ENCODE measurements at regions not wholly inside any gene's neighbourhood (a gene's known extent, or its start where the extent isn't known, plus 50 kb on each side); places are given as distances from the start of the nearest gene placed in this dataset.
A peak's percentile ranks its signal among the peaks of the same experiment; 100 is the strongest.
"Not testable (repeated sequence)": the region's sequence is repeated elsewhere in the genome, so short reads cannot be mapped to it uniquely, and the experiment has no call there.

DNA sequence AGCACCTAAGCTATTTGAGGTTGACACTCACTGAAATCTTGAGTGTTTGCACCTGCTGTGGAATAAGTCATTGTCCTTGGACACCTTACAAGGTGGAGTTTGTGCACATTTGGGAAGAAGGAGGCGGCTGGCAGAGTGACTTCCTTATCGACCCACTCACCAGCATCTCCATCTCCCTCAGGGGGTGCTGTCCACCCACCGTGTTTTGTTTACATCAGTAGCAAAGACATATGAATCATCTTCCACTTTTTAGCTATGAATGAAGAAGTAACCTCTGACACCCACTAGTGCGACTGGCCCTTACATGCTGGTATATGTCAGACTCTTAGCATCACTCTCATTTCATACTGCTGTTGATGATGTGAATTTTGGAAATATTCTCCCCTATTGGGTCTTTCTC is 119.5 kb upstream of the SGK1 start:
- peak in 1 of 2 donors; percentile 1 for DNase-seq (ENCODE audit: low read depth in 1 of 2, low spot score in 1 of 2)

DNA sequence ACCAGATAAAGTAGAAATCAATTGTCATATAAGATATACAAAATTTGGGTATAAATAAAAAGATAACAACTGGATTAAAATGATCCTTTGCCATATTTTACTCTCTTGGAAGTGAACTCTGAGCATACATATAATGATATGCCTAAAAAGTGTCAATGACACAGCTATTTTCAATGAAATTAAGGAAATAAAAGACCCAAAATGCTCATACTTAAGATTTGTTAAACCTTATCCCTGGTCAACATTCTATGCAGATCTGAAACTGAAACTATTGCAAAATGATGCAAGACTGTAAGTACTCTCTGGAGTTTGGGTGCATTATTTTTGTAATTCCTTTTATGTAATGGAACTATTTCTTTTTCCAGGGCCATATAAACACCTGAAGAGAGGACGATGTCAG is 119.0 kb upstream of the SGK1 start:
- no peak for DNase-seq (ENCODE audit: low read depth in 1 of 2, low spot score in 1 of 2)

DNA sequence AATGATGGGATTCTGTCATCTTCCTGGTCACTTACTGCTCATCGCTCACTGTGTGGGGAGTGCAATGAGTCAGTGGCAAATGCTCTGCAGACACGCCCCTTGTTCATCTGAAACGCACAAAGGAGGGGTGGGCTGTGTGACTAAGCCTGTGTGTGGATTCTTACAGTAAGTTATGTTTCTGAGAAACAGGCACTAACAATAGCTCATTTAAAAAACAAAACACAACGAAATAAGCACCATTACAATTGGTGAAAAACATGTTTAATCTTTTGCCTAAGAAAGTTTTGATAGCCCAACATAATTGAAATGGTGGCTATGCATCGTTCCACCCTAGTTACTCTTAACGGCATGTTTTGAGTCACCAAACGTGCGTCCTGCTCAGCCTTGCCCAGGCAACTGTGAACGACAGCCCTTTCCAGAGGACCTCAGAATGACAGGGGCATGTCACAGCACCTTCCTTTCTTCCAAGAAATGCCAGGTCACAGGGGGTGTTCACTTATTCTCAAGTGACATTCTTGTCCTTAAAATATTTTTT is 118.4 kb upstream of the SGK1 start:
- peak; percentile 21 to 34 for DNase-seq (ENCODE audit: low read depth in 1 of 2, low spot score in 1 of 2)

DNA sequence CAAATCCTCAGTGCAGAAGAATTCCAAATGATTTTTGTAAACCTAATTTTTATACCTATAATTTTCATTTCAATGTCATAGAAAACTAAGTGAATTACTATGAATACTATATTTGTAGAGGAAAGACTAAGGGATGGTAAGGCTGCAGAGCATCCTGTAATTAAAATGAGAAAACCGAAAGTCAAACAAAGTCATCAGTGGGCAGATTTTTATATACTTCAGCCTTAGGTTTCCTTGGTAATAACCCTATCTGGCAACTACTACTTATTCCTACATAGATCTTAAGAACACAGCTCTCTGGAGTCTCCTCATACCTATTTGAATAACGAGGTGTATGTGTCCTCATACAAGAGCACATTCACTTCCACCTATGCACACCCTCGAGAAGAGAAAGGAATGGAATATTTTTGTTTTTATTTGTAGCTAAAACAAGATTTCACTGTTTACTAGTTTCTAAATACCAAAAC is 117.9 kb upstream of the SGK1 start:
- DNase-seq (ENCODE audit: low read depth in 1 of 2, low spot score in 1 of 2), result no peak

DNA sequence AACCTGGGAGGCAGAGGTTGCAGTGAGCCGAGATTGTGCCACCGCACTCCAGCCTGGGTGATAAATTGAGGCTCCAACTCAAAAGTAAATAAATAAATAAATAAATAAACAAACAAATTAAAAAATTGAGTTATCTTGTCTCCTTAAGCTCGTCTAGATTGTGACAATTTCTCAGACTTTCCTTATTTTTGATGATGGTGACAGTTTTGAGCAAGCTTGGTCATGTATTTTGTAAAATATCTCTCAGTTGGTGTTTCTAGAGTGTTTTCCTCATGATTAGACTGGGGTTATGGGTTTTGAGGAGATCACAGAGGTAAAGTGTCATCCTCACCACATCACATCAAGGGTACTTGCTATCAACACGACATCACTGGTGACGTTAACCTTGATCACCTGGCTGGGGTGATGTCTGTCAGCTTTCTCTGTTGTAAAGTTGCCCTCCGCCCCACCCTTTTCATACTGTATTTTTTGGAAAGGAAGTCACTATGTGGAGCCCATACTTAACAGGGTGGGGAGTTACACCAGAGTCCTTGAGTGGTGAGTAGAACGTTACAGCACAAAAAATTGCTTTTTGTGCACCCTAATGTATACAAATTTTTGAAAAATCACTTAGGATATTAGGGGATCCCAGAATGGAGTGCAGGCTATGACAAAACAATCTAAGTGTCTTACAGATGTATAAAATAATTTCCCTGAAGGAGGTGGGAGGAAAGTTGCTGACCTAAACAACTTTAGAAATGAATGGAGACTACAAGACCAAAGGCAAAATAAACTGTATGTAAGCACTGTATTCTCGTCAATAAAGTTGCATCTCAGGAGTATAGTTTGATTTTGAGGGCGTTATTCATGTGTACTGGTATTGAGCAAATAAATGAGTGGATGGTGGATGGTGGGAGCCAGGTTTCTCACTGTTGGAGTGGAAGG is 116.4 kb upstream of the SGK1 start:
- DNase-seq (ENCODE audit: low read depth in 1 of 2, low spot score in 1 of 2), result no peak

DNA sequence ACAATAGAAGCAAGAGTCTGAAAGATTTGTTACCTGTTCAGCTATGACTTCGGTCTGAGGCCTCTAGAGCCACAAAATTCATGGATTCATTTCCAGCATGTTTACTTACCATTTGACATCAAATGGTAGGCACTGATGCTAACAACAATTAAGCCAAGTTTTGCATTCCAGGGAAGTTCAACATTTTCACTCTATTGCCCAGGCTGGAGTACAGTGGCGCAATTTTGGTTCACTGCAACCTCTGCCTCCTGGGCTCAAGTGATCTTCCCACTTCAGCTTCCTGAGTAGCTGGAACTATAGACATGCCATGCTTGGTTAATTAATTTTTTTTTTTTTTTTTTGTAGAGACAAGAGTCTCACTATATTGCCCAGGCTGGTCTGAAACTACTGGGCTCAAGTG is 114.1 kb upstream of the SGK1 start:
- no peak for DNase-seq (ENCODE audit: low read depth in 1 of 2, low spot score in 1 of 2)

DNA sequence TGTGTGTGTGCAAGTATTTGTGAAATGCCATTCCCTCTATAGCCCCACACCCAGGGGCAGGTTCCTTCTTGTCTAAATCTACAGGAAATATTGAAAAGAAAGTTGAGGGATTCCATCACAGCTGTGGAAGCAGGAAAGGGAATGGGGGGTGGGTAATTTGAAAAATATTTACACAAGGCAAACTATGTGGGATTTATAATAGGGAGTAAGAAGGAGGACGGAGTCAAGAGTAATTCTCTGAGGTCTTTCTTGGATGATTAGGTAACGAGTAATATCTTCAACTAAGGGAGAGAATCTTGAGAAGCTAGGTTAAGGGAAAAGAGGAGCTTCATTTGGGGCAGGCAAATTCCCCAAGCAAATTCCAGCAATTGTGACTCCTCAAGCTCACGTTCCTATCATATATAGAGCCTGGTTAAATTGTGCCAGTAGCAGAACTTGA is 113.5 kb upstream of the SGK1 start:
- DNase-seq (ENCODE audit: low read depth in 1 of 2, low spot score in 1 of 2), result no peak

DNA sequence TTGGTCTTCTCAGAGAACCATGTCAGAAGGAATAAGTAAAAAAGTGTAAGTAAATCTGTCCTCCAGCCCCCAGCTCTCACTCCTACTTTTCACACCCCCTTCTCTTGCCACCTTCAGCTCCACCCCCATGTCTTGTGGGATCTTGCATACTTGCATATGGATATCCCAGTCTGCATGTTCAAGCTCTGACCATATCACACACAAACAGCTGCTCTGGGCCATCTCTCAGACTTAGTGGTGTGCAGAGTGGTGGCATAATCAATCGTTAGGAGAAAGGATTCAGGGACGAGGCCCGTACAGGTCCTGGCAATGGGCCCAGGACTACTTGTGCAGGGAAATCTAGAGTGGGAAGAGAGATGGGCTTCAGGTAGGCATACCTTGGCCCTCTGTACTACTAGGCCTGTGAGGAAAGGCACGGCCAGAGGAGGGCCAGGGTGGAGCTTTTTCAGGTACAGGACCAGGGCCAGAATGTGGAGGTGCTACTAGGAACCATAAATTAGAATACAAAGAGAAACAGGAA is 112.0 kb upstream of the SGK1 start:
- no peak for DNase-seq (ENCODE audit: low read depth in 1 of 2, low spot score in 1 of 2)

DNA sequence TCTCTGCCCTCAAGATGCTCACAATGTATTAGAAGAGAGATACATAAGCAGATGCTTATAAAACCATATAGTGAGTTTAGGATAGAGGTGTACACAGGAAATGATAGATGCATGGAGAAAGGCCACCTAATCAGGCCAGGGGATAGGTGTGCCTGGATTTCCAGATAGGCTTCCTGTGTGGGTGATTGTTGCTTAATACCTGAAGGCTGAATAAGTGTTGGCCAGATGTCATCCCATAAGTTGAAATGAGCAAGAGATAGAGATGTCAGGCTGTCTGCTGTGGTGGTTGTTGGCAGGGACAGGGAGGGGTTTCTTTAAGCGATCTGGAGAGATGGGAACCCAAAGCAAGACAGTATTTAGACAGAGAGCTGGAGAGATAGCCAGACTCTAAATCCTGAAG is 109.8 kb upstream of the SGK1 start:
- DNase-seq (ENCODE audit: low read depth in 1 of 2, low spot score in 1 of 2), result no peak

DNA sequence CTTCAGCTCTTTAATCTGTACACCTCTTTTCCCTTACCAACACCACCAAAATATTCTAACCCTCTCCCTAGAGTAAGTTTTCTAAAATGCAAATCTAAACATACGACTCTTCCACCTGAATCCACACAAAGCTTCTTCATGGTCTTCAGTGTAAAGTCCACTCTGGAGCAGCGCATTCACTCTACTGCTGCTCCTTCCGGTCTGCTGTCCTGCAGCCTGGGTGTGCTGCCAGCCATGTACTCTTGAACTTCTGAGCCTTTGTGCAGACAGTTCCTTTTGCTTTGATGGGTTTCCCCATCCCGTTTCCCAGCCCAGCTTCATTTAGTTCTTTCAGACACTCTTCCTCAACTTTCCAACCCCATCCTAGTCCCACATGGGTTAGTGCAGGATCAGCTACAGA is 108.7 kb upstream of the SGK1 start:
- DNase-seq (ENCODE audit: low read depth in 1 of 2, low spot score in 1 of 2), result no peak

DNA sequence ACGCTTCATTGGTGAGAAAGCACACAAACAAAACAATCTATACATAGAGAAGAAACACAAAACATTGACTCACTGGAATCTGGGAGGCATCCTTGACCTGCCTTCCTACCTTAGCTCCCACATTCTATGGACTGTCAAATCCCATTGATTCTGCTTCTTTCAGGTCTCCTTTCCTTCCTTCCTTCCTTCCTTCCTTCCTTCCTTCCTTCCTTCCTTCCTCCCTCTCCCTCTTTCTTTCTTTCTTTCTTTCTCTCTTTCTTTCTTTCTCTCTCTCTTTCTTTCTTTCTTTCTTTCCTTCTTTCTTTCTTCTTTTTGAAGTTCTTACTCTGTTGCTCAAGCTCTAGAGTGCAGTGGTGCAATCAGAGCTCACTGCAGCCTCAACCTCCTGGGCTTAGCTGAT is 108.0 kb upstream of the SGK1 start:
- not testable (repeated sequence) for DNase-seq (ENCODE audit: low read depth in 1 of 2, low spot score in 1 of 2)

DNA sequence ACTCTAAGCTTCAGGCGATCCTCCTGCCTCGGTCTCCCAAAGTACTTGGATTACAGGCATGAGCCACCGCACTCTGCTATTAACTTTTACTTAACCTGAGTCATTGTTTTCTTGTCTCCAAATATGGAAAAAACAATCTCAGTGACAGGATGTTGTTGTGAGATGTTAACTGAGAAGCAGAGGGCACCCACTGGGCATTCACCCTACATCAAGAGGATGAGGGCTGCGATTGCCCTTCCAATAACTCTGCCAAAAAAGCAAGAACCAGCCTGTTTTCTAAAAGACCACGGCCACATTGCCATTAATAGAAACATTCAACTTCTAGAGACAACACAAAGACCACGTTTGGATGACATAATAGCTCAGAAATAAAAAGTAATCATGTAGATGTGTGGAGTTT is 107.6 kb upstream of the SGK1 start:
- no peak for DNase-seq (ENCODE audit: low read depth in 1 of 2, low spot score in 1 of 2)

DNA sequence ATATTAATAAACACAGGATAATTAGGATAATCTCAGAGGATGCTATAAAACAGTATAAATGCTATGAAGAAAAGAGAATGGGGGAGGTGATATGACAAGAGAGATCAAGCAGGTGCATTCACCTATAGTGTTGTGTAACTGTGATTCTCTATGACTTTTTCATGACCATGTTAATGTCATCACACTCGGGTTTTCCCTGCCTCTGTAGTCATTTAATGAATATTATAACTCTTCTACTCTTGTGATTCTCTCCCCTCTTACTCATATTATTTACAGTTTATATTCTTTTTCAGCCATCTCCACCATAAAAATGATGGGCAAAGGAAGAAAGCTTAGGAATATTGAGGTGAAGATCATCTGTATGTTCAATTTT is 106.9 kb upstream of the SGK1 start:
- no peak for DNase-seq (ENCODE audit: low read depth in 1 of 2, low spot score in 1 of 2)

DNA sequence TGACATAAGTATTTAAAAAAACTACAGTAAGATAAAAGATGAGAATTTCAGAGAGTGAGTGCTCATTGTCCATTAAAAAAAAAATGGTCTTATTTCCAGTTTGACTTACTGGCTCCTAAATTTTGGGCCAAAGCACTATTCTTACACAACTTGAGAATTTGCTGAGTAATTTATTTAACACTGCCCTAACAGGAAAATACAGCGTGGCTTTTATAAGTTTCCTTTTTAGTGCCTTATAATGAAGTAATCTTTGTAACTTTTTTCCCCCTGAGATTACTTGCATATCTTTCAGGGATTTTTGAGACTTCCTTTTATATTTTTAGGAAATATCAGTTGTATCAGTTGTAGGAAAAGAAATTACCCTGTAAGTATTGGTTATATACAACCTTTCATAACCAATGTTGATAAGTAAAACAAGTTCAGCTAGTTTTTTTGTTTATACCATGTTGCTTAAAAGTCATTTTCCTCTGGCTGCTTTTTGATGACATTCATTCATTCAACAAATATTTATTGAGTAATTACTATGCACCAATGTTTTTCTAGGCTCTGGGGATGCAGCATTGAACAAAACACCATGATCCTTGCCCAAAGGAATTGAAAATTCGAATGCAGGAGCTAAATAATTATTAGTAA is 106.4 kb upstream of the SGK1 start:
- DNase-seq (ENCODE audit: low read depth in 1 of 2, low spot score in 1 of 2), result no peak

DNA sequence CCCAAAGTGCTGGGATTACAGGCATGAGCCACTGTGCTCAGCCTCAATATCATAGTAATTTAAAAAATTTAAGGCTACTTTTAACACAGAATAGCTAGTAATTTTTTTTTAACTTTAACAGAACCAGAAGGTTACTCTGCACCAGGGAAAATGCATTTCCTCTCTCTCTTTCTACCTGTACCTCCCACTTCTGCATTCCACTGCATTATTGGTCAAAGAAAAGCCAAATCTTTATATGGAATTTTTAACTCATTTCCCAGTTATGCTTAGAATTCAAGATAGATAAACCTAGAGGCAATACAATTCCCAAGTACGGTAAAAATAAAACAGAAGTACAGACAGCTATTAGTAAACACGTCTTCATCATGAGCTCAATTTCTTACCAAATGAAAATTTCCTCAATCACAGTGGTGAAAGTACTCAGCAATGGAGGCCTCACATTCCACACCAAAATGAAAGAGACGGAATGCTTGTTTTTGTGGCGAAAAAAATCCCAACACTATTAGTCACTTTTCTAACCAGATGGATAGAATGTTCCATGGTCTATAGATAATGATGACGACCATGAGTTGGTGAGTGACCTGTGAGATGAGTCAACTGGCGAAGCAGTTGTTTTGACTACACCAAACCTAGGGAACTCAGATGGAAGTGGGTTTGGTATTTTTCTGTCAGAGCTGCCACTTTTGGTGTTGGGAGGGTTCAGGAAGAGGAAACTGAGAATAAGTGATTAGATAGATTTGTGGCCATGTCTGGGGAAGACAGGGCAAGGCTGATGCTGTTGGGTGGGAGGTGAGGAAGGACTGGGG is 104.7 kb upstream of the SGK1 start:
- no peak for DNase-seq (ENCODE audit: low read depth in 1 of 2, low spot score in 1 of 2)

DNA sequence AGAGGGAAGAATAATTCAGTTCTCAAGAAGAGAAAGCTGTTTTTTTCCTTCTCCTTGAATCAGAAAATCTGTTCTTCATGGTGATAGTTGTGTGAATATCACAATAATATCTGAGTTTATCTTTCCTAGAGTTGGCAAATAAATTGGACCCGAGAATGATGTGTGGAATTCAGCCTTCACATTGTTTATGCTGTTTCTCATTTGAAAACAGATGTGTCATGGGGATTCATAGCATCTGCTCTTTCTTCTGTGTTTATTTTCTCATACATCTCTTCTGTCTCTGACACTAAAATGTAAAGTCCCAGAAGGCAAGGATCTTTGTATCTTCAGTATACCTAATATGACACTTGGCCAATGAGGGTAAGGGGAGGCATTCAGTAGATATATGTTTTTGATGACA is 103.6 kb upstream of the SGK1 start:
- no peak for DNase-seq (ENCODE audit: low read depth in 1 of 2, low spot score in 1 of 2)

DNA sequence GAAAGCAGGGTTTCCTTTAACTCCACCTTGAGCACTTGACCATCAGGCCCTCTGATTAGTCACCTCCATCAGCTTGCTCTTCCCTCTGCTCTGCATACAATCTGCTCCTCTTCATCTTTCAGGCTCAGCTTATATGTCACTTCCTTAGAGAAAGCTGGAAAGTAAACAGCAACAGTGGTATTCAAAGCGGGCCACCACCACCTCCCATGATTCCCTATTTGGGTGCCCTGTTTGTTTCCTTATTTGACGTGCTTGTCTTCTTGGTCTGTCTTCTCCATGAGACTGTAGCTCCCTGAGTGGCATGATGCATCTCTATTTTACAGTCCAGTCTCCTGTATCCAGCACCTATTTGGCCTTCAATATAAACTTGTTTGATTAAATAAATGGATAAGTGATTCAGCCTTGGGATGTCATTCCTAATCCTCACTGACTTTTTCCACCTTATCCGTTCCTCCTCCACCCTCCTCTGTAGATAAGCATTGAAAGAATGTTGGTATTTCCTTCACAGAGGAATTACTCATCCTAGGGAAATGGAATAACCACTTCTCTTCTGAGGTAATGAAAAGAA is 102.8 kb upstream of the SGK1 start:
- no peak for DNase-seq (ENCODE audit: low read depth in 1 of 2, low spot score in 1 of 2)

DNA sequence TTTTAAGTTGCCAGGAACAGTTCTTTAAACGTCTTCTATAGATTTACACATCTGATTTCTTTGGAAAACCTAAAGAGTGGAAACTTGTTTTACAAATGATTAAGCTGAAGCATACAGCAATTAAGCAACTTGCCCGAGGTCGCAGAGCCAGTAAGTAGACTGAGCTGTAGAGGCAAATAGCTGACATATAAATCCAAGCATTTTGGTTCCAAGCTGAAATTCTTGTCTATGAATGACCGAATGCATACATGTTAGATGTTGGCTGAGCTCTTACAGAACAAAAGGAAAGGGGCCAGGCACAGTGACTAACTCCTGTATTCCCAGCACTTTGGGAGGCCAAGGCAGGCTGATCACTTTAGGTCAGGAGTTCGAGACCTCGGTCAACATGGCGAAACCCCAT is 101.8 kb upstream of the SGK1 start:
- no peak for DNase-seq (ENCODE audit: low read depth in 1 of 2, low spot score in 1 of 2)

DNA sequence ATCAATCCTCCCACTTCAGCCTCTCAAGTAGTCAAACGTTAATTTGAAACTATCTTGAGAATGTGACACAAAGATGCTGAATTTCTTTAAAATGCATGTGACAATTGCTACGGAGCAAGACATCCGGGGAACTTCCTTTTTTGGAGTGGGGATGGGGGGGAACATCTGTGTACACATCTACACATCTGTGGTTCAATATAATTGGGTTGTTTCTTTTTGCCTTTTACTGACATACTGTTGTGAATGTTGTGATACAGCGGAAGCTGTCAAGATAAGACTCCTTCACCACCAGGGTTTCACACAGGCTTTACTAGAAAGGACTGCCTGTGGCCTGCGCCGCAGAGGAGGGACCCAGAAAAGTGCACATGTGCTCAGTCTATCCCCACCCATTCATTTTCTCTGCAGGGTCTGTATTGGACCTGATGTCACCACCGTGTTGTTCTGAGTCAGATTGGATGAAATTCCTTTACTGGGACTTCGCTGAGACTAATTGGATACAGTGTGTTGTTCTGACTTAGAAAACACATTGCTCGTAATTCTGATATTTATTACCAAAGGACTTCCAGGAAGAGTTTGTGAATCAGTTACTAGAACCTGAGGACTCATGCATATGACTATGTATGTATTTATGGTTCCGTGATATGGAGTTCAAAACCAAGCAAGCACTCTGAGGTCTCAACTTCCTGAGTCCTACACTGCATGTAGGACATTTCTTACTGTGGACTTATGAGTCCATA is 98.7 kb upstream of the SGK1 start:
- no peak for DNase-seq (ENCODE audit: low read depth in 1 of 2, low spot score in 1 of 2)

DNA sequence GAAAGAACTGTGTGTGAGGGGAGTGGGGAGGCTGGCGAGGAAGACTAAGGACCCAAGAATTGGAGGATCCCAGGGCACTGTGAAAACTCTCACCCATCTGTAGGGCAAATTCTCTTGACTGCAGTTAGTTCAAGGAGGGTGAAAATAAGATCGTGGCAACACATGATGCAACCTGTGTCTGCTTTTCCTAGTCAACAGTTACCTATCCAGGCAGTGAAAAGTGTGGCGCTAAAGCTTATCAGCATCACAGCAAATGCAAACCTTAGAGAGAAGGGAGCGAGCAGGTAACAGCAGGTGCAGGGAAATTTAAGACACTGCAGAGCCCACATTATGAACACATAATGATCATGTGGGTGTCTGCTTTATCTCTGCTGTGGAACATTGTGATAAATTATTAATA is 97.7 kb upstream of the SGK1 start:
- DNase-seq (ENCODE audit: low read depth in 1 of 2, low spot score in 1 of 2), result no peak
